OCI-LY3 (cell line): ENCODE measurements at regions not wholly inside any gene's neighbourhood (a gene's known extent, or its start where the extent isn't known, plus 50 kb on each side); places are given as distances from the start of the nearest gene placed in this dataset.

Experiments used
- EZH2phosphoT487 ChIP-seq: fragments of 200-600 bp; shearing (Covaris generic); IDR thresholded peaks from 2 replicates; pipeline ENCODE4 v1.6.1; 2018; ENCODE audit warnings: antibody characterized with exemption, mixed run types, low read depth
- TF ChIP-seq, protein P1 (sequence below): fragments of 200-600, 300-600 bp; sonication (generic); IDR thresholded peaks from 2 replicates; pipeline ENCODE4 v1.5.1; 2014; ENCODE audit warnings: antibody characterized with exemption, low read length, low read depth

DNA sequence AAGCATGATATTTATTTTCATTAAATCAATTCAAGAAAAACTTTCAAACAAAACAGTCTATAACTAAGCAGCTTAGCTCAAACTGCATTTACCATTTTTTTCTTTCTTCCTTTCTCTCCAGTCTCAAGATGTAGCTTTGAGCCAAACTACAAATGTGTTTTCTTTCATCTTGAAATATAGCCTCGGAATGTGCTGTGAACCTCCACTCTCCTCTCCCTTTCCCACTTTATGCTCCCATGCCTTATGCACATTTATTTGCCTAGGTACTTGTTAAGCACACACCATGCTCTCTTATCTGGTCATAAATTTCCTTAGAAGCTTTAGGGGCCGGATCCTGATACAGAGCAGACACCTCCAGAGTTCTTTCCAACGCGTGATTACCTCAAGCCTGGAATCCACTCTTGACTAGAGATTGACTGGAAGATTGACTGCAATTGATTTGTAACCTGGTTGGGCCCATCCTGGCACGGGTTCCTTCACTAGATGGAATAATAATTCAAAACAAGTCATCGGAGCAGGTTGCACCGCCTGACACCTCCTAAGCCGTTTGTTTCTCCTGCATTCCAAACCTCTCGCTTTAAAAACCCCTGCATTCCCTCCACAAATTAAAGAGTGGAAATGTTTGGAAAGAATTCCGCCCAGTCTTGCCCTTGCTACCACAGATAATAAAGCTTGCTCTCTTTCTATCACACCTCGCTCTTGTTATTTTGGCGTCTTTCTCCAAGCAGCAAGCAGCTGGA is 344.7 kb downstream of the CHL1 start:
- TF ChIP-seq, protein P1, sequence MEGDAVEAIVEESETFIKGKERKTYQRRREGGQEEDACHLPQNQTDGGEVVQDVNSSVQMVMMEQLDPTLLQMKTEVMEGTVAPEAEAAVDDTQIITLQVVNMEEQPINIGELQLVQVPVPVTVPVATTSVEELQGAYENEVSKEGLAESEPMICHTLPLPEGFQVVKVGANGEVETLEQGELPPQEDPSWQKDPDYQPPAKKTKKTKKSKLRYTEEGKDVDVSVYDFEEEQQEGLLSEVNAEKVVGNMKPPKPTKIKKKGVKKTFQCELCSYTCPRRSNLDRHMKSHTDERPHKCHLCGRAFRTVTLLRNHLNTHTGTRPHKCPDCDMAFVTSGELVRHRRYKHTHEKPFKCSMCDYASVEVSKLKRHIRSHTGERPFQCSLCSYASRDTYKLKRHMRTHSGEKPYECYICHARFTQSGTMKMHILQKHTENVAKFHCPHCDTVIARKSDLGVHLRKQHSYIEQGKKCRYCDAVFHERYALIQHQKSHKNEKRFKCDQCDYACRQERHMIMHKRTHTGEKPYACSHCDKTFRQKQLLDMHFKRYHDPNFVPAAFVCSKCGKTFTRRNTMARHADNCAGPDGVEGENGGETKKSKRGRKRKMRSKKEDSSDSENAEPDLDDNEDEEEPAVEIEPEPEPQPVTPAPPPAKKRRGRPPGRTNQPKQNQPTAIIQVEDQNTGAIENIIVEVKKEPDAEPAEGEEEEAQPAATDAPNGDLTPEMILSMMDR = no peak
- no peak for TF ChIP-seq EZH2phosphoT487
